ENCODE measurements at regions not wholly inside any gene's neighbourhood (a gene's known extent, or its start where the extent isn't known, plus 50 kb on each side); places are given as distances from the start of the nearest gene placed in this dataset.
"Not testable (repeated sequence)": the region's sequence is repeated elsewhere in the genome, so short reads cannot be mapped to it uniquely, and the experiment has no call there.

DNA sequence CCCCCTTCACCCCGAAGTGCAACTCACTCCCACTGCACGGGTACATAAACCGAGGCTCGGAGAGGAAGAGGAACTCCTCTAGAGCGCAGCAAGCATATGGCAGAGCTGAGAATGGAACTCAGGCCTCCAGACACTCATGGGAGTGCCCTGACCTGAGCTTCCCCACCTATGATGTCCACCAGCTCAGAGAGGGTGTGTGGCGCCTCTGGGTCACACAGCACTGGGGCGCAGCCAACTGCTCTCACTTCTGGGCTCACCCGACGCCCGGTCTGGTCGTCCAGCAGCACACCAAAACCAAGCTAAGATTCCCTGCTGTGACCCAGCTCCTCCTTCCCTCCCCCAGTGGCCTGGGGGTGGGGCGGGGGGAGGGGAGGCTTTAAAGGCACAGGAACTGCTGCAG, 904.3 kb downstream of the TUBA3C start:
- DNase-seq (ENCODE audit: low read depth in 2 of 2); H3K27ac ChIP-seq (ENCODE audit: insufficient read depth, low read length); H3K9me3 ChIP-seq (ENCODE audit: control insufficient read depth, insufficient read depth, low read depth, low read length); H4K20me1 ChIP-seq (ENCODE audit: control insufficient read depth, extremely low read depth, insufficient read depth, low read length); H2AFZ ChIP-seq (ENCODE audit: low read length); H3K4me1 ChIP-seq (ENCODE audit: control insufficient read depth, extremely low read depth, insufficient read depth, low read length); H3K4me2 ChIP-seq (ENCODE audit: extremely low read depth, insufficient read depth, low read length); H3K27me3 ChIP-seq (ENCODE audit: control insufficient read depth, insufficient read depth, low read length); H3K79me2 ChIP-seq (ENCODE audit: control insufficient read depth, insufficient read depth, low read length); H3K9ac ChIP-seq (ENCODE audit: insufficient read depth, low read length); H3K4me3 ChIP-seq (replicated peaks in 1 of 4; ENCODE audit: control extremely low read depth in 1 of 4, insufficient read depth in 1 of 4, low read depth in 3 of 4, low read length in 4 of 4); H3K36me3 ChIP-seq (ENCODE audit: control insufficient read depth, insufficient read depth, low read length): not testable (repeated sequence)

DNA sequence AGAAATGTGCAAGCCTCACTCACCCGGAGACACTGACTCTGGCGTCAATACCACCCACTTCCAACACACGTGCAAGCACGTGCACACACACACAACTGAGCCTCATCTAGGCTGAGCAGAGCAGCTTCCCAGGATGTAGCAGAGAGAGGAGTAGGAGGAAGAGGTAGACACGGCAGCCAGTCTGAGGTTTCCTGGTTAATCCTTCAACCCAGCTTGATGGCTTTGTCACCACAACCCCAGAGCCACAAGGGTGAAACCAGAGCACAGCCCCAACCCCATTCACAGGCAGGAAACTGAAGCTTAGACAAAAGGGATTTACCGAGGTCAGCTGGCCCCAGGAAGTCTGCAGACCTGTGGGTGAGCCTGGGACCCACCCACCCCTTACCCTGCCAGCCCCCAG, 905.3 kb downstream of the TUBA3C start:
- H3K9ac ChIP-seq (ENCODE audit: insufficient read depth, low read length); H3K4me3 ChIP-seq (replicated peaks in 1 of 4; ENCODE audit: control extremely low read depth in 1 of 4, insufficient read depth in 1 of 4, low read depth in 3 of 4, low read length in 4 of 4); H2AFZ ChIP-seq (ENCODE audit: low read length); DNase-seq (ENCODE audit: low read depth in 2 of 2); H3K36me3 ChIP-seq (ENCODE audit: control insufficient read depth, insufficient read depth, low read length); H3K4me1 ChIP-seq (ENCODE audit: control insufficient read depth, extremely low read depth, insufficient read depth, low read length); H3K4me2 ChIP-seq (ENCODE audit: extremely low read depth, insufficient read depth, low read length); H3K79me2 ChIP-seq (ENCODE audit: control insufficient read depth, insufficient read depth, low read length); H3K27ac ChIP-seq (ENCODE audit: insufficient read depth, low read length); H4K20me1 ChIP-seq (ENCODE audit: control insufficient read depth, extremely low read depth, insufficient read depth, low read length); H3K27me3 ChIP-seq (ENCODE audit: control insufficient read depth, insufficient read depth, low read length); H3K9me3 ChIP-seq (ENCODE audit: control insufficient read depth, insufficient read depth, low read depth, low read length): not testable (repeated sequence)

- not testable (repeated sequence) for DNase-seq (ENCODE audit: low read depth in 2 of 2); H3K4me2 ChIP-seq (ENCODE audit: extremely low read depth, insufficient read depth, low read length); H2AFZ ChIP-seq (ENCODE audit: low read length); H3K9ac ChIP-seq (ENCODE audit: insufficient read depth, low read length); H3K9me3 ChIP-seq (ENCODE audit: control insufficient read depth, insufficient read depth, low read depth, low read length); H3K27ac ChIP-seq (ENCODE audit: insufficient read depth, low read length); H4K20me1 ChIP-seq (ENCODE audit: control insufficient read depth, extremely low read depth, insufficient read depth, low read length); H3K79me2 ChIP-seq (ENCODE audit: control insufficient read depth, insufficient read depth, low read length); H3K27me3 ChIP-seq (ENCODE audit: control insufficient read depth, insufficient read depth, low read length); H3K36me3 ChIP-seq (ENCODE audit: control insufficient read depth, insufficient read depth, low read length); H3K4me1 ChIP-seq (ENCODE audit: control insufficient read depth, extremely low read depth, insufficient read depth, low read length); H3K4me3 ChIP-seq (replicated peaks in 1 of 4; ENCODE audit: control extremely low read depth in 1 of 4, insufficient read depth in 1 of 4, low read depth in 3 of 4, low read length in 4 of 4)
Observed at GRCh38 chr13:18273785-18274514, 907.7 kb downstream of the TUBA3C start.

GRCh38 chr13:18258801-18259419, 922.7 kb downstream of the TUBA3C start:
- not testable (repeated sequence) for H3K4me2 ChIP-seq (ENCODE audit: extremely low read depth, insufficient read depth, low read length); DNase-seq (ENCODE audit: low read depth in 2 of 2); H4K20me1 ChIP-seq (ENCODE audit: control insufficient read depth, extremely low read depth, insufficient read depth, low read length); H3K4me1 ChIP-seq (ENCODE audit: control insufficient read depth, extremely low read depth, insufficient read depth, low read length); H3K27me3 ChIP-seq (ENCODE audit: control insufficient read depth, insufficient read depth, low read length); H3K9me3 ChIP-seq (ENCODE audit: control insufficient read depth, insufficient read depth, low read depth, low read length); H3K27ac ChIP-seq (ENCODE audit: insufficient read depth, low read length); H2AFZ ChIP-seq (ENCODE audit: low read length); H3K36me3 ChIP-seq (ENCODE audit: control insufficient read depth, insufficient read depth, low read length); H3K4me3 ChIP-seq (replicated peaks in 1 of 4; ENCODE audit: control extremely low read depth in 1 of 4, insufficient read depth in 1 of 4, low read depth in 3 of 4, low read length in 4 of 4); H3K79me2 ChIP-seq (ENCODE audit: control insufficient read depth, insufficient read depth, low read length); H3K9ac ChIP-seq (ENCODE audit: insufficient read depth, low read length)

GRCh38 chr13:18257686-18258085, 923.9 kb downstream of the TUBA3C start:
- not testable (repeated sequence) for H3K27me3 ChIP-seq (ENCODE audit: control insufficient read depth, insufficient read depth, low read length); DNase-seq (ENCODE audit: low read depth in 2 of 2); H3K4me2 ChIP-seq (ENCODE audit: extremely low read depth, insufficient read depth, low read length); H3K9ac ChIP-seq (ENCODE audit: insufficient read depth, low read length); H4K20me1 ChIP-seq (ENCODE audit: control insufficient read depth, extremely low read depth, insufficient read depth, low read length); H3K27ac ChIP-seq (ENCODE audit: insufficient read depth, low read length); H3K36me3 ChIP-seq (ENCODE audit: control insufficient read depth, insufficient read depth, low read length); H3K4me3 ChIP-seq (replicated peaks in 1 of 4; ENCODE audit: control extremely low read depth in 1 of 4, insufficient read depth in 1 of 4, low read depth in 3 of 4, low read length in 4 of 4); H3K4me1 ChIP-seq (ENCODE audit: control insufficient read depth, extremely low read depth, insufficient read depth, low read length); H3K79me2 ChIP-seq (ENCODE audit: control insufficient read depth, insufficient read depth, low read length); H3K9me3 ChIP-seq (ENCODE audit: control insufficient read depth, insufficient read depth, low read depth, low read length); H2AFZ ChIP-seq (ENCODE audit: low read length)

DNA sequence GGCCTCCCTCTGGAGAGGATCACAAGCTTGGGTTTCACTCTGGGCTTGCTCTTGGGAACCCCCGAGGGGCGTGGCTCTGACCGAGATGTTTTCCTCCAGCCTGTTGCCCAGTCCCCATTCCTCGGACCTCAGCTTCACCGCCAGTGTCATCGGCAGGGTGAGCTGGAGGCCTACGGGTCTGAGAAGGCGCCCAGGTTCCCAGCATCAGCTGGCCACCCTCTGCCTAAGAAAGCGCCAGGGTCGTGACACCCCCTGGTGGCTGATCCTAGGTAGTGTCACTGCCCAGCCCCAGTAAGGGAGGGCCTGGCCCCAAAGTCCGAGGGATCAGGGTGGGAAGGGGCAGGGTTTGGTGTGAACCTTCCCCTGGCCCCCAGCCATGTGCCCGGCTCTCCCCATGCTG, 928.8 kb downstream of the TUBA3C start:
- not testable (repeated sequence) for H3K27me3 ChIP-seq (ENCODE audit: control insufficient read depth, insufficient read depth, low read length); H3K36me3 ChIP-seq (ENCODE audit: control insufficient read depth, insufficient read depth, low read length); H3K4me2 ChIP-seq (ENCODE audit: extremely low read depth, insufficient read depth, low read length); H2AFZ ChIP-seq (ENCODE audit: low read length); H3K9me3 ChIP-seq (ENCODE audit: control insufficient read depth, insufficient read depth, low read depth, low read length); H3K27ac ChIP-seq (ENCODE audit: insufficient read depth, low read length); H3K4me3 ChIP-seq (replicated peaks in 1 of 4; ENCODE audit: control extremely low read depth in 1 of 4, insufficient read depth in 1 of 4, low read depth in 3 of 4, low read length in 4 of 4); H3K79me2 ChIP-seq (ENCODE audit: control insufficient read depth, insufficient read depth, low read length); H3K9ac ChIP-seq (ENCODE audit: insufficient read depth, low read length); H4K20me1 ChIP-seq (ENCODE audit: control insufficient read depth, extremely low read depth, insufficient read depth, low read length); H3K4me1 ChIP-seq (ENCODE audit: control insufficient read depth, extremely low read depth, insufficient read depth, low read length)
- DNase-seq (ENCODE audit: low read depth in 2 of 2): peak in 1 of 2 donors; percentile 0
